ENCODE measurements at regions not wholly inside any gene's neighbourhood (a gene's known extent, or its start where the extent isn't known, plus 50 kb on each side); places are given as distances from the start of the nearest gene placed in this dataset.

DNA sequence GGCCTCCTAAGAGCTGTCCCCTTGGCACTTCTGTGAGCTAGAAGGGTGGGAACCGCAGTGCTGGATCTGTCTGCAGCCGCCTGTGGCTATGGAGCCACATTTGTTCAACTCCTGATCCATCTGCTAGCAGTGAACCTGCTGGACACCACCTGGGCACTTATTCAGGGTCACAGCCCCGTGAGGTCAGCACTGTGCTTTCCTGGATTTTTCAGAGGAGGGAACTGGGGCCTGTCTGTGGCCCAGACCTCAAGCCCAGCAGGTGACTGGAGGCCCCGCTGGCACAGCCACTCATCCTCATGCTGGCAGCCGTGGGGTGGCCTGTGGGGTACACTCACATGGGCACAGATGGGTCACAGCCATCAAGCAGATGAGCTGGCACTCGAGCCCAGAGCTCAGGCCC lies 155.3 kb downstream of the TFCP2L1 start:
- TF ChIP-seq, protein P1, sequence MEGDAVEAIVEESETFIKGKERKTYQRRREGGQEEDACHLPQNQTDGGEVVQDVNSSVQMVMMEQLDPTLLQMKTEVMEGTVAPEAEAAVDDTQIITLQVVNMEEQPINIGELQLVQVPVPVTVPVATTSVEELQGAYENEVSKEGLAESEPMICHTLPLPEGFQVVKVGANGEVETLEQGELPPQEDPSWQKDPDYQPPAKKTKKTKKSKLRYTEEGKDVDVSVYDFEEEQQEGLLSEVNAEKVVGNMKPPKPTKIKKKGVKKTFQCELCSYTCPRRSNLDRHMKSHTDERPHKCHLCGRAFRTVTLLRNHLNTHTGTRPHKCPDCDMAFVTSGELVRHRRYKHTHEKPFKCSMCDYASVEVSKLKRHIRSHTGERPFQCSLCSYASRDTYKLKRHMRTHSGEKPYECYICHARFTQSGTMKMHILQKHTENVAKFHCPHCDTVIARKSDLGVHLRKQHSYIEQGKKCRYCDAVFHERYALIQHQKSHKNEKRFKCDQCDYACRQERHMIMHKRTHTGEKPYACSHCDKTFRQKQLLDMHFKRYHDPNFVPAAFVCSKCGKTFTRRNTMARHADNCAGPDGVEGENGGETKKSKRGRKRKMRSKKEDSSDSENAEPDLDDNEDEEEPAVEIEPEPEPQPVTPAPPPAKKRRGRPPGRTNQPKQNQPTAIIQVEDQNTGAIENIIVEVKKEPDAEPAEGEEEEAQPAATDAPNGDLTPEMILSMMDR (IDR thresholded peaks at IDR 0.05), result no peak
- TF ChIP-seq POLR2A (IDR thresholded peaks at IDR 0.05), result no peak

All from ovary (tissue), 3 donors.